Trophoblast cell (in vitro differentiated cells and primary cell): ENCODE measurements at regions not wholly inside any gene's neighbourhood (a gene's known extent, or its start where the extent isn't known, plus 50 kb on each side); places are given as distances from the start of the nearest gene placed in this dataset.
A peak's percentile ranks its signal among the peaks of the same experiment; 100 is the strongest.

Experiments
- DNase-seq, 2 donors: peaks; one replicate each; pipeline ENCODE4 v3.0.0-alpha.2; 2016
- H2AFZ ChIP-seq: 2 replicates; pipeline ENCODE4 v1.6.1; 2013; ENCODE audit warnings: low read length, moderate library complexity, mild to moderate bottlenecking; ENCODE audit not compliant: insufficient read depth, poor library complexity
- H2AK5ac ChIP-seq: 2 replicates; pipeline ENCODE4 v1.6.1; 2013; ENCODE audit warnings: mild to moderate bottlenecking, low read length
- H2BK120ac ChIP-seq: 2 replicates; pipeline ENCODE4 v1.6.1; 2013; ENCODE audit warnings: low read length, mild to moderate bottlenecking, moderate library complexity; ENCODE audit not compliant: insufficient read depth, poor library complexity
- H2BK12ac ChIP-seq: 2 replicates; pipeline ENCODE4 v1.6.1; 2013; ENCODE audit warnings: mild to moderate bottlenecking, low read length, moderate library complexity
- H2BK5ac ChIP-seq: 2 replicates; pipeline ENCODE4 v1.6.1; 2013; ENCODE audit warnings: low read length, low read depth, moderate library complexity, mild to moderate bottlenecking; ENCODE audit not compliant: poor library complexity
- H3K14ac ChIP-seq: 2 replicates; pipeline ENCODE4 v1.6.1; 2013; ENCODE audit warnings: mild to moderate bottlenecking, low read length
- H3K18ac ChIP-seq: 2 replicates; pipeline ENCODE4 v1.6.1; 2013; ENCODE audit warnings: mild to moderate bottlenecking, low read length
- H3K23ac ChIP-seq: 2 replicates; pipeline ENCODE4 v1.6.1; 2013; ENCODE audit warnings: low read length
- H3K27ac ChIP-seq: 2 replicates; pipeline ENCODE4 v1.5.1; 2013; ENCODE audit warnings: low read depth, mild to moderate bottlenecking, inconsistent platforms, low read length, moderate library complexity
- H3K27me3 ChIP-seq: 2 replicates; pipeline ENCODE4 v1.6.1; 2013; ENCODE audit warnings: inconsistent platforms, mild to moderate bottlenecking, low read length, moderate library complexity; ENCODE audit not compliant: insufficient read depth
- H3K36me3 ChIP-seq, 2 experiments: 1 replicate in 1 of 2; 2 replicates in 1 of 2; pipeline ENCODE4 v1.6.1; 2013; ENCODE audit warnings: low read length in 2 of 2, mild to moderate bottlenecking in 2 of 2, moderate library complexity in 1 of 2; ENCODE audit not compliant: insufficient read depth in 2 of 2, control insufficient read depth in 1 of 2
- H3K4ac ChIP-seq: 2 replicates; pipeline ENCODE4 v1.6.1; 2013; ENCODE audit warnings: low read depth, mild to moderate bottlenecking, low read length, moderate library complexity
- H3K4me1 ChIP-seq, 2 experiments: 1 replicate in 1 of 2; 2 replicates in 1 of 2; pipeline ENCODE4 v1.6.1; 2013; ENCODE audit warnings: low read length in 2 of 2, mild to moderate bottlenecking in 2 of 2, moderate library complexity in 1 of 2; ENCODE audit not compliant: insufficient read depth in 2 of 2, control insufficient read depth in 1 of 2
- H3K4me2 ChIP-seq: 2 replicates; pipeline ENCODE4 v1.6.1; 2013; ENCODE audit warnings: inconsistent platforms, mild to moderate bottlenecking, low read length, moderate library complexity
- H3K4me3 ChIP-seq: 2 replicates; pipeline ENCODE4 v1.5.1; 2013; ENCODE audit warnings: mild to moderate bottlenecking, low read depth, low read length, inconsistent platforms
- H3K79me1 ChIP-seq: one replicate; pipeline ENCODE4 v1.6.1; 2013; ENCODE audit warnings: low read length
- H3K79me2 ChIP-seq: 2 replicates; pipeline ENCODE4 v1.6.1; 2013; ENCODE audit warnings: low read length, mild to moderate bottlenecking; ENCODE audit not compliant: control insufficient read depth, insufficient read depth, poor library complexity
- H3K9ac ChIP-seq: 2 replicates; pipeline ENCODE4 v1.6.1; 2013; ENCODE audit warnings: mild to moderate bottlenecking, low read length
- H3K9me3 ChIP-seq: 2 replicates; pipeline ENCODE4 v1.6.1; 2013; ENCODE audit warnings: low read depth, mild to moderate bottlenecking, control low read depth, inconsistent platforms, low read length; ENCODE audit not compliant: insufficient read depth
- H4K12ac ChIP-seq: 2 replicates; pipeline ENCODE4 v1.6.1; 2013; ENCODE audit warnings: low read depth, mild to moderate bottlenecking, low read length, moderate library complexity
- H4K8ac ChIP-seq: 2 replicates; pipeline ENCODE4 v1.6.1; 2013; ENCODE audit warnings: low read depth, mild to moderate bottlenecking, low read length, moderate library complexity
- H4K91ac ChIP-seq: one replicate; pipeline ENCODE4 v1.6.1; 2013; ENCODE audit warnings: low read depth, mild to moderate bottlenecking, low read length, moderate library complexity
- WGBS: extraction: QIAGEN DNeasy Blood & Tissue Kit; methylation state at CpG from one replicate; pipeline ENCODE4 v1.1.7; 2013; ENCODE audit warnings: missing lambda C conversion rate; ENCODE audit not compliant: insufficient read length, insufficient coverage; ENCODE audit errors: extremely low coverage; 5-methylcytosine and 5-hydroxymethylcytosine counted together

DNA sequence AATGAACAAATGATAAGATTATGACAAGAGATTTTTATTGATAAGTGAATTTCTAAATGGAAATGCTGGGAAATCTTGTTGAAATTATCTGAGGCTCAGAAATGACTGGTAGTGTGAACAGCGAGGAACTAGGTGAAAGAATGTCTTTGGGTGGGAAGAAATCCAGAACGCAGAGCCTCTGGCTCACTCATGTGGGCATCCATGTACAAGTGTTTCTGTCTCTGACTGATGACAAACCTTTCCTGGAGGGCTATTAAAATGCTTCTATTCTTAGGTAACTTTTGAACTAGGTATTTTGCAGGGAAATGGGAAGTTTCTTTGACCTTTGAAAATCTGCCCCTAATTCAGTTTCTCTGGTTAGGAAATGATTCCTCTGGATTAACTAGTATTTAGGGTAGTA, 598.6 kb downstream of the SLC4A3 start:
- no peak overlapping the region for H3K4me2 ChIP-seq
- H3K27me3 ChIP-seq, result no peaks in the 10 kb centered on the region
- H2AK5ac ChIP-seq, result no peak overlapping the region
- H3K79me2 ChIP-seq, result no peaks in the 10 kb centered on the region
- no peak overlapping the region for H2BK12ac ChIP-seq
- no peak overlapping the region for H3K4ac ChIP-seq
- WGBS, result no CpG with 5 or more reads among the region's 2 CpGs
- no peak overlapping the region for H4K91ac ChIP-seq
- DNase-seq, result peak; percentile 54 to 62
- H3K23ac ChIP-seq, result no peak overlapping the region
- H4K12ac ChIP-seq, result no peak overlapping the region
- no peak overlapping the region for H2BK5ac ChIP-seq
- H3K36me3 ChIP-seq, result no peaks in the 10 kb centered on the region
- no peak overlapping the region for H2AFZ ChIP-seq
- H3K9me3 ChIP-seq, result no peaks in the 10 kb centered on the region
- H3K79me1 ChIP-seq, result peaks cover 6% of the 10 kb centered on the region
- H2BK120ac ChIP-seq, result no peak overlapping the region
- peaks cover 9 to 16% of the 10 kb centered on the region in 2 experiments for H3K4me1 ChIP-seq
- H3K4me3 ChIP-seq, result no peak overlapping the region
- no peak overlapping the region for H3K9ac ChIP-seq
- H3K18ac ChIP-seq, result no peak overlapping the region
- H3K14ac ChIP-seq, result no peak overlapping the region
- no peak overlapping the region for H4K8ac ChIP-seq
- H3K27ac ChIP-seq, result no peak overlapping the region

DNA sequence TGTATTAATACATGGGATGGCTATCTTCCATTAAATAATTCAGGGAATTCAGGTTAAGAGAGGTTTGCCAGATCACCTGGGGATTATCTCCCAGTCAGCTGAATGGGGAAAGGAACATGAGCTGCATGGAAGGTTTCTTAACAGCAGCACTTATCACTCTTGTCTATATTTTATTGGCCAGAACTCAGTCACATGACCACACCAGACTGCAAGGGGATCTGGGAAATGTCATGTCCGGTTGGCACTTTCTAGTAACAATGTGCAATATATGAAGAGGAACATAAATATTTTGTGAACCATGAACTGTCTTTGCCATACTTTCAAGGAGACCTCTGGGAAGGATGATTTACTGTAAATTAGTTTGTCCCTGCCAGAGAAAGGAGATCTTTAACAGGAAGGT, 599.1 kb downstream of the SLC4A3 start:
- peak overlapping the region; percentile 14 for H2BK5ac ChIP-seq
- no peaks in the 10 kb centered on the region for H3K36me3 ChIP-seq
- no peak overlapping the region for H3K18ac ChIP-seq
- no peak overlapping the region for H4K12ac ChIP-seq
- H3K4me2 ChIP-seq, result no peak overlapping the region
- H3K4ac ChIP-seq, result no peak overlapping the region
- no peak overlapping the region for H4K8ac ChIP-seq
- WGBS, result no CpG with 5 or more reads among the region's 1 CpG
- H2BK12ac ChIP-seq, result no peak overlapping the region
- H3K9ac ChIP-seq, result no peak overlapping the region
- no peaks in the 10 kb centered on the region for H3K9me3 ChIP-seq
- no peak overlapping the region for H3K4me3 ChIP-seq
- peak overlapping the region; percentile 28 for H3K27ac ChIP-seq
- H3K27me3 ChIP-seq, result no peaks in the 10 kb centered on the region
- no peak overlapping the region for H2AFZ ChIP-seq
- no peak overlapping the region for H3K14ac ChIP-seq
- H3K23ac ChIP-seq, result no peak overlapping the region
- no peaks in the 10 kb centered on the region for H3K79me2 ChIP-seq
- no peak for DNase-seq
- H3K79me1 ChIP-seq, result peaks cover 6% of the 10 kb centered on the region
- no peak overlapping the region for H2AK5ac ChIP-seq
- H2BK120ac ChIP-seq, result no peak overlapping the region
- H3K4me1 ChIP-seq, result peaks cover 9 to 16% of the 10 kb centered on the region in 2 experiments
- H4K91ac ChIP-seq, result peak overlapping the region; percentile 50

DNA sequence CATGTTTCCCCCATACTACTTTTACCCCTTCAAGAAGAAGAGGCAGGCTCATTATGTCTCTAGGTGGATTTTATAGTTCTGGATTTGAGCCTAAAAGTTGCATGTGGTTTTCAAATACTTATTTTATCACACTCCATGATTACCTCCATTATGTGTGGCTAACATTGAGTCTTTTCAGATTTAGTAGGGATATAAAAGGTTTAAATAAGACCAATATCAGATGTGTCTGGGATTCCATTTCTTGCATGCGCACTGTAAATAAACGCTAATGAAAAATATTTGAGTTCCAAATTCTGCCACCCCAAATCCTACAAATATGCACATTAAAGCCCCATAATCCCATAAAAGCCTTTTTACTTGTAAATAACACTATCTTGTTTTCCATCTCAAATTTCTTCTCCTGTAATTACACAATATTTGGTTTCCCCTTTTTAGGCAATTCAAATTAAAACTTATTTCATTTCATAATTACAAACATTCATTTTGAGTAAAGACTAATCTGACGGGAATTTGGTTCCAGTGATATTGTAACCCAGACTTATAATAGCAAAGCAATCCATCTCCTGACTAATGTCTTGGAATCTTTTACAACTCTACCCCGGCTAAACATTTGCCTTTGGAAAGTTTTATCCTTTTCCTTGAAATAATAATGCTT, 600.0 kb downstream of the SLC4A3 start:
- Histone ChIP-seq H3K18ac (no peak overlapping the region), H4K8ac (no peak overlapping the region), H4K12ac (no peak overlapping the region), H3K79me1 (peaks cover 6% of the 10 kb centered on the region), H2AK5ac (no peak overlapping the region), H3K27me3 (no peaks in the 10 kb centered on the region), H3K4me1 (peaks cover 9 to 16% of the 10 kb centered on the region in 2 experiments), H3K14ac (no peak overlapping the region), H3K27ac (no peak overlapping the region), H3K36me3 (no peaks in the 10 kb centered on the region), H2BK120ac (peak overlapping the region; percentile 63), H3K9me3 (no peaks in the 10 kb centered on the region), H3K4me3 (no peak overlapping the region), H2BK12ac (no peak overlapping the region), H4K91ac (peak overlapping the region; percentile 50), H3K23ac (no peak overlapping the region), H2BK5ac (no peak overlapping the region), H2AFZ (no peak overlapping the region), H3K9ac (no peak overlapping the region), H3K4ac (no peak overlapping the region), H3K79me2 (no peaks in the 10 kb centered on the region), H3K4me2 (no peak overlapping the region)
- no CpG with 5 or more reads among the region's 4 CpGs for WGBS
- DNase-seq, result no peak

DNA sequence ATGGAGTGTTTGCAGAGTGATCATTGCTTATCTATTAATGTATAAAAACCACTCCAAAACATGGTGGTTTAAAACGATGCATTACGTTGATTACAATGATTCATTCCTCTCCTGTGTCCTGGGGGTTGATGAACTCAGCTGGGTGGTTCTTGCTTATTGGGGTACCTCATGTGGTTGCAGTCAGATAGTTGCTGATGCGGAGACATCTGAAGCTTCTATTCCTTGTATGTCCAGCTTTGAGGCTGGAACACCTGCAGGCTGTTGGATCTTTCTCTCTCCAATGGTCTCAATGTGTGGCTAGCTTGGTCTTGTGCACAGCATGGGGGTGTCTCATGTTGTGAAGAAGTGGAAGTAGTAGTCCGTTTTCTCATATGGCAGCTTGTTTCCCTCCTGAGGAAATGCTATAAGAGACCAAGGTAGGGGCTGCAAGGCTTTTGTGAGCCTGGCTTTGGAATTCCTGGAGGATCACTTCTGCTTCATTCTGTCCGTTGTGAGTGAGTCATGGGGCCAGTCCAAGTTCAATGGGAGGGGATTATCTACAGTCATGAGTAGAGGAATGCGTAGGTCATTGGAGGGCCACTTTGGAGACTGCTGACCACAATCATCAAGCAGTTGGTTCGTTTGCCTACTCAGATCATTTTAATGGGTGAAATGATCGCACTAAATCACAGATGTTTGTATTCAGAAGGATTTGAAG, 601.0 kb downstream of the SLC4A3 start:
- H2BK12ac ChIP-seq, result no peak overlapping the region
- no peaks in the 10 kb centered on the region for H3K27me3 ChIP-seq
- H2AFZ ChIP-seq, result no peak overlapping the region
- H3K4me3 ChIP-seq, result no peak overlapping the region
- no peak overlapping the region for H2BK5ac ChIP-seq
- H3K23ac ChIP-seq, result no peak overlapping the region
- H3K36me3 ChIP-seq, result no peaks in the 10 kb centered on the region
- H2AK5ac ChIP-seq, result no peak overlapping the region
- H4K12ac ChIP-seq, result no peak overlapping the region
- DNase-seq, result peak; percentile 47 to 59
- peaks cover 9 to 16% of the 10 kb centered on the region in 2 experiments for H3K4me1 ChIP-seq
- peaks cover 6% of the 10 kb centered on the region for H3K79me1 ChIP-seq
- no peak overlapping the region for H3K4ac ChIP-seq
- H3K27ac ChIP-seq, result no peak overlapping the region
- H3K9me3 ChIP-seq, result no peaks in the 10 kb centered on the region
- H3K79me2 ChIP-seq, result no peaks in the 10 kb centered on the region
- no peak overlapping the region for H2BK120ac ChIP-seq
- no peak overlapping the region for H3K18ac ChIP-seq
- H3K4me2 ChIP-seq, result no peak overlapping the region
- no peak overlapping the region for H3K14ac ChIP-seq
- H4K91ac ChIP-seq, result no peak overlapping the region
- H4K8ac ChIP-seq, result no peak overlapping the region
- no peak overlapping the region for H3K9ac ChIP-seq
- WGBS, result no CpG with 5 or more reads among the region's 8 CpGs
